H9 (cell line): ENCODE measurements at regions not wholly inside any gene's neighbourhood (a gene's known extent, or its start where the extent isn't known, plus 50 kb on each side); places are given as distances from the start of the nearest gene placed in this dataset.

Experiments used
- DNase-seq: peaks from one replicate; pipeline ENCODE4 v3.0.0-alpha.2; 2017
- H2AFZ ChIP-seq: one replicate; pipeline ENCODE4 v1.6.1; 2013; ENCODE audit warnings: mild to moderate bottlenecking, low read length, control low read depth, moderate library complexity
- H2AK5ac ChIP-seq: 2 replicates; pipeline ENCODE4 v1.6.1; 2013; ENCODE audit warnings: low read length, control low read depth, mixed read lengths; ENCODE audit not compliant: insufficient read length
- H2BK120ac ChIP-seq: one replicate; pipeline ENCODE4 v1.6.1; 2013; ENCODE audit warnings: low read depth, mild to moderate bottlenecking, low read length, control low read depth, inconsistent platforms; ENCODE audit not compliant: poor library complexity, severe bottlenecking
- H2BK12ac ChIP-seq: 2 replicates; pipeline ENCODE4 v1.6.1; 2013; ENCODE audit warnings: low read length, control low read depth, mixed read lengths, low read depth; ENCODE audit not compliant: insufficient read length
- H2BK15ac ChIP-seq: 2 replicates; pipeline ENCODE4 v1.6.1; 2013; ENCODE audit warnings: low read depth, low read length, control low read depth
- H2BK20ac ChIP-seq: one replicate; pipeline ENCODE4 v1.6.1; 2013; ENCODE audit warnings: low read depth, mild to moderate bottlenecking, low read length, control low read depth, inconsistent platforms; ENCODE audit not compliant: poor library complexity, severe bottlenecking
- H2BK5ac ChIP-seq: 2 replicates; pipeline ENCODE4 v1.6.1; 2013; ENCODE audit warnings: low read length, control low read depth, mixed read lengths; ENCODE audit not compliant: insufficient read length
- H3K14ac ChIP-seq: 2 replicates; pipeline ENCODE4 v1.6.1; 2013; ENCODE audit warnings: low read length, control low read depth; ENCODE audit not compliant: insufficient read depth
- H3K18ac ChIP-seq: 2 replicates; pipeline ENCODE4 v1.6.1; 2013; ENCODE audit warnings: low read depth, mild to moderate bottlenecking, mixed read lengths, low read length, control low read depth; ENCODE audit not compliant: insufficient read length
- H3K23ac ChIP-seq: 2 replicates; pipeline ENCODE4 v1.6.1; 2013; ENCODE audit warnings: low read length, control low read depth, mixed read lengths, low read depth; ENCODE audit not compliant: insufficient read length
- H3K23me2 ChIP-seq: 2 replicates; pipeline ENCODE4 v1.6.1; 2013; ENCODE audit warnings: low read depth, mild to moderate bottlenecking, mixed read lengths, low read length, control low read depth; ENCODE audit not compliant: insufficient read length, poor library complexity, severe bottlenecking
- H3K27ac ChIP-seq: 2 replicates; pipeline ENCODE4 v1.5.1; 2013; ENCODE audit warnings: low read length, control low read depth, mixed read lengths, low read depth; ENCODE audit not compliant: insufficient read length
- H3K27me3 ChIP-seq: 2 replicates; pipeline ENCODE4 v1.6.1; 2013; ENCODE audit warnings: low read length, control low read depth, inconsistent platforms; ENCODE audit not compliant: insufficient read depth
- H3K4ac ChIP-seq: 2 replicates; pipeline ENCODE4 v1.6.1; 2013; ENCODE audit warnings: low read depth, mild to moderate bottlenecking, control low read depth, inconsistent platforms, low read length, moderate library complexity
- H3K4me1 ChIP-seq: 2 replicates; pipeline ENCODE4 v1.6.1; 2013; ENCODE audit warnings: low read length, control low read depth, inconsistent platforms; ENCODE audit not compliant: insufficient read depth
- H3K4me2 ChIP-seq: 2 replicates; pipeline ENCODE4 v1.6.1; 2013; ENCODE audit warnings: low read length, control low read depth, mixed read lengths; ENCODE audit not compliant: insufficient read length, insufficient read depth
- H3K56ac ChIP-seq: 2 replicates; pipeline ENCODE4 v1.6.1; 2013; ENCODE audit warnings: low read depth, mild to moderate bottlenecking, mixed read lengths, low read length, control low read depth; ENCODE audit not compliant: insufficient read length
- H3K79me1 ChIP-seq: 2 replicates; pipeline ENCODE4 v1.6.1; 2013; ENCODE audit warnings: low read depth, mild to moderate bottlenecking, moderate library complexity, low read length, control low read depth, inconsistent platforms; ENCODE audit not compliant: insufficient read depth, poor library complexity, severe bottlenecking
- H3K79me2 ChIP-seq: 2 replicates; pipeline ENCODE4 v1.6.1; 2013; ENCODE audit warnings: low read length, control low read depth, inconsistent platforms; ENCODE audit not compliant: insufficient read depth
- H3K9ac ChIP-seq: 2 replicates; pipeline ENCODE4 v1.6.1; 2013; ENCODE audit warnings: low read length, control low read depth, mixed read lengths; ENCODE audit not compliant: insufficient read length; ENCODE audit errors: extremely low read depth
- H3K9me3 ChIP-seq: one replicate; pipeline ENCODE4 v1.6.1; 2013; ENCODE audit warnings: low read depth, low read length, inconsistent platforms; ENCODE audit not compliant: control insufficient read depth
- H3T11ph ChIP-seq: one replicate; pipeline ENCODE4 v1.6.1; 2013; ENCODE audit warnings: mild to moderate bottlenecking, low read length, control low read depth, inconsistent platforms
- H4K20me1 ChIP-seq: one replicate; pipeline ENCODE4 v1.6.1; 2013; ENCODE audit not compliant: control insufficient read depth, insufficient read length, insufficient read depth
- H4K5ac ChIP-seq: 2 replicates; pipeline ENCODE4 v1.6.1; 2013; ENCODE audit warnings: low read depth, mild to moderate bottlenecking, mixed read lengths, low read length, control low read depth; ENCODE audit not compliant: insufficient read length
- H4K8ac ChIP-seq: replicated peaks from 2 replicates; pipeline ENCODE4 v1.6.1; 2013; ENCODE audit warnings: low read length, control low read depth, mixed read lengths, low read depth; ENCODE audit not compliant: insufficient read length
- H4K91ac ChIP-seq: 2 replicates; pipeline ENCODE4 v1.6.1; 2013; ENCODE audit warnings: low read depth, mild to moderate bottlenecking, moderate library complexity, mixed read lengths, low read length, control low read depth; ENCODE audit not compliant: insufficient read length
- H3K27ac Mint-ChIP-seq, 3 experiments: 2 replicates in 2 of 3; 3 replicates in 1 of 3; pipeline ENCODE4 v1.8.0; 2020 to 2021; ENCODE audit warnings: mixed read lengths in 3 of 3, mild to moderate bottlenecking in 1 of 3, moderate library complexity in 1 of 3
- H3K27me3 Mint-ChIP-seq: 2 replicates; pipeline ENCODE4 v1.8.0; 2021; ENCODE audit warnings: low read depth, mild to moderate bottlenecking, moderate library complexity, mixed read lengths
- H3K36me3 Mint-ChIP-seq, 3 experiments: 2 replicates in 2 of 3; 3 replicates in 1 of 3; pipeline ENCODE4 v1.8.0; 2020 to 2021; ENCODE audit warnings: low read depth in 3 of 3, mixed read lengths in 3 of 3; ENCODE audit not compliant: insufficient read depth in 1 of 3
- H3K4me1 Mint-ChIP-seq, 2 experiments: 2 replicates each; pipeline ENCODE4 v1.8.0; 2020; ENCODE audit warnings: mixed read lengths in 2 of 2
- H3K4me3 Mint-ChIP-seq, 2 experiments: 2 replicates in 1 of 2; 3 replicates in 1 of 2; pipeline ENCODE4 v1.8.0; 2020 to 2021; ENCODE audit warnings: mild to moderate bottlenecking in 2 of 2, mixed read lengths in 2 of 2, moderate library complexity in 1 of 2
- H3K9me3 Mint-ChIP-seq, 2 experiments: 2 replicates in 1 of 2; 3 replicates in 1 of 2; pipeline ENCODE4 v1.8.0; 2020; ENCODE audit warnings: mild to moderate bottlenecking in 2 of 2, mixed read lengths in 2 of 2, moderate library complexity in 1 of 2
- CTCF ChIP-seq: fragments of 200-600 bp; sonication (generic); conservative IDR thresholded peaks from 3 replicates; pipeline ENCODE4 v1.8.0; 2021; ENCODE audit warnings: antibody characterized with exemption, mild to moderate bottlenecking
- WGBS: extraction: QIAGEN DNeasy Blood & Tissue Kit; methylation state at CpG from one replicate; pipeline ENCODE4 v1.1.7; 2013; ENCODE audit warnings: missing lambda C conversion rate, low lambda C conversion rate, mixed read lengths; ENCODE audit not compliant: insufficient read length; ENCODE audit errors: extremely low coverage; 5-methylcytosine and 5-hydroxymethylcytosine counted together

- Histone ChIP-seq H3K23me2 (no peaks in the 10 kb centered on the region), H3K18ac (no peak overlapping the region), H2AFZ (no peak overlapping the region), H4K8ac (no peak overlapping the region), H3K79me1 (no peaks in the 10 kb centered on the region), H3T11ph (no peak overlapping the region), H2BK15ac (no peak overlapping the region), H3K23ac (no peak overlapping the region), H3K9ac (no peak overlapping the region), H3K56ac (no peak overlapping the region), H2BK5ac (no peak overlapping the region), H3K4ac (no peak overlapping the region), H2BK12ac (no peak overlapping the region), H3K4me1 (no peaks in the 10 kb centered on the region), H4K20me1 (no peaks in the 10 kb centered on the region), H4K5ac (no peak overlapping the region), H3K9me3 (no peaks in the 10 kb centered on the region), H3K27ac (no peak overlapping the region), H3K14ac (no peak overlapping the region), H3K27me3 (no peaks in the 10 kb centered on the region), H3K79me2 (no peaks in the 10 kb centered on the region), H2AK5ac (no peak overlapping the region), H2BK120ac (no peak overlapping the region), H2BK20ac (no peak overlapping the region), H3K4me2 (no peak overlapping the region), H4K91ac (no peak overlapping the region)
- peaks cover 3% of the 10 kb centered on the region for H3K27me3 Mint-ChIP-seq
- peaks cover 8 to 10% of the 10 kb centered on the region in 2 experiments for H3K9me3 Mint-ChIP-seq
- H3K27ac Mint-ChIP-seq, result no peak overlapping the region
- DNase-seq, result no peak
- no CpG with 5 or more reads among the region's 2 CpGs for WGBS
- TF ChIP-seq CTCF, result no peak
- H3K36me3 Mint-ChIP-seq, result peaks cover 0 to 9% (median under 1%) of the 10 kb centered on the region in 3 experiments; a peak in 3 of 7 replicates
- H3K4me1 Mint-ChIP-seq, result no peaks in the 10 kb centered on the region
- H3K4me3 Mint-ChIP-seq, result no peak overlapping the region
These were observed 131.8 kb upstream of the COL5A1 start for GRCh38 chr9:134509817-134510216.
